NT2/D1 (cell line): ENCODE measurements at regions not wholly inside any gene's neighbourhood (a gene's known extent, or its start where the extent isn't known, plus 50 kb on each side); places are given as distances from the start of the nearest gene placed in this dataset.

ENCODE experiments used
- DNase-seq: peaks from one replicate; pipeline ENCODE4 v3.0.0-alpha.2; 2011; ENCODE audit warnings: low read depth, low spot score
- H3K27me3 ChIP-seq: 2 replicates; pipeline ENCODE4 v1.6.0; 2011; ENCODE audit warnings: mild to moderate bottlenecking; ENCODE audit not compliant: insufficient read length, insufficient read depth
- H3K36me3 ChIP-seq: 2 replicates; pipeline ENCODE4 v1.6.1; 2011; ENCODE audit warnings: mild to moderate bottlenecking, low read length, mixed read lengths; ENCODE audit not compliant: insufficient read depth, insufficient read length
- H3K4me1 ChIP-seq: 2 replicates; pipeline ENCODE4 v1.5.1; 2011; ENCODE audit not compliant: insufficient read depth, insufficient read length
- H3K4me3 ChIP-seq: 2 replicates; pipeline ENCODE4 v1.5.1; 2011; ENCODE audit warnings: low read depth; ENCODE audit not compliant: insufficient read length
- H3K9ac ChIP-seq: 2 replicates; pipeline ENCODE4 v1.6.0; 2011; ENCODE audit warnings: low read depth; ENCODE audit not compliant: insufficient read length
- H3K9me3 ChIP-seq: 2 replicates; pipeline ENCODE4 v1.5.1; 2011; ENCODE audit warnings: mild to moderate bottlenecking, low read length; ENCODE audit not compliant: insufficient read depth
- SUZ12 ChIP-seq: IDR thresholded peaks from 2 replicates; pipeline ENCODE4 v1.6.1; 2011; ENCODE audit not compliant: insufficient read length, insufficient read depth; ENCODE audit errors: extremely low read depth
- YY1 ChIP-seq: IDR thresholded peaks from 2 replicates; pipeline ENCODE4 v1.6.1; 2011; ENCODE audit not compliant: insufficient read length, insufficient read depth
- ZNF274 ChIP-seq: IDR thresholded peaks from 2 replicates; pipeline ENCODE4 v1.6.1; 2011; ENCODE audit warnings: mild to moderate bottlenecking, low read depth, low read length

- Histone ChIP-seq H3K4me1 (peaks cover 5% of the 10 kb centered on the region), H3K9me3 (no peaks in the 10 kb centered on the region), H3K9ac (no peak overlapping the region), H3K27me3 (no peaks in the 10 kb centered on the region), H3K36me3 (no peaks in the 10 kb centered on the region), H3K4me3 (no peak overlapping the region)
- no peak for DNase-seq
- no peak for TF ChIP-seq ZNF274
Measured at GRCh38 chr2:201961401-201961800, 72.3 kb upstream of the FZD7 start.

GRCh38 chr2:201962774-201963562 is 70.7 kb upstream of the FZD7 start:
- H3K9ac ChIP-seq = no peak overlapping the region
- TF ChIP-seq SUZ12 (no peak), YY1 (no peak), ZNF274 (no peak)
- no peaks in the 10 kb centered on the region for H3K36me3 ChIP-seq
- no peaks in the 10 kb centered on the region for H3K9me3 ChIP-seq
- no peak for DNase-seq
- H3K27me3 ChIP-seq = no peaks in the 10 kb centered on the region
- no peak overlapping the region for H3K4me3 ChIP-seq
- H3K4me1 ChIP-seq = peaks cover 5% of the 10 kb centered on the region

GRCh38 chr2:201964011-201964410 is 69.6 kb upstream of the FZD7 start:
- H3K36me3 ChIP-seq = no peaks in the 10 kb centered on the region

GRCh38 chr2:201964631-201965206 is 68.9 kb upstream of the FZD7 start:
- DNase-seq = no peak
- no peak overlapping the region for H3K9ac ChIP-seq
- no peak for TF ChIP-seq YY1
- no peak for TF ChIP-seq ZNF274
- H3K27me3 ChIP-seq = no peaks in the 10 kb centered on the region
- H3K36me3 ChIP-seq = no peaks in the 10 kb centered on the region
- H3K4me1 ChIP-seq = peaks cover 8% of the 10 kb centered on the region
- H3K4me3 ChIP-seq = no peak overlapping the region
- no peaks in the 10 kb centered on the region for H3K9me3 ChIP-seq

More at GRCh38 chr2:201964011-201964410, 69.6 kb upstream of the FZD7 start:
- no peaks in the 10 kb centered on the region for H3K9me3 ChIP-seq
- TF ChIP-seq SUZ12 = no peak
- TF ChIP-seq YY1 = no peak
- no peak for TF ChIP-seq ZNF274
- H3K4me3 ChIP-seq = no peak overlapping the region
- no peaks in the 10 kb centered on the region for H3K27me3 ChIP-seq
- no peak for DNase-seq
- no peak overlapping the region for H3K9ac ChIP-seq
- H3K4me1 ChIP-seq = peaks cover 8% of the 10 kb centered on the region

- Histone ChIP-seq H3K4me1 (peaks cover 8% of the 10 kb centered on the region), H3K36me3 (no peaks in the 10 kb centered on the region), H3K4me3 (no peak overlapping the region), H3K9me3 (peaks cover under 1% of the 10 kb centered on the region; the same call in 1 of the 2 replicates), H3K27me3 (no peaks in the 10 kb centered on the region), H3K9ac (no peak overlapping the region)
- no peak for TF ChIP-seq YY1
- TF ChIP-seq SUZ12 = no peak
- no peak for TF ChIP-seq ZNF274
- no peak for DNase-seq
Measured at GRCh38 chr2:201965550-201965949, 68.1 kb upstream of the FZD7 start.

GRCh38 chr2:201966691-201967438 is 66.8 kb upstream of the FZD7 start:
- TF ChIP-seq SUZ12 = no peak
- no peak for DNase-seq
- Histone ChIP-seq H3K27me3 (no peaks in the 10 kb centered on the region), H3K9ac (no peak overlapping the region), H3K4me1 (peaks cover 8% of the 10 kb centered on the region), H3K9me3 (peaks cover 5% of the 10 kb centered on the region; the same call in 1 of the 2 replicates), H3K4me3 (no peak overlapping the region), H3K36me3 (no peaks in the 10 kb centered on the region)

GRCh38 chr2:201968050-201968449 is 65.6 kb upstream of the FZD7 start:
- no peak for TF ChIP-seq ZNF274
- no peak for TF ChIP-seq YY1
- no peak for TF ChIP-seq SUZ12
- Histone ChIP-seq H3K9me3 (peaks cover 5% of the 10 kb centered on the region; the same call in 1 of the 2 replicates), H3K27me3 (no peaks in the 10 kb centered on the region), H3K4me3 (no peak overlapping the region), H3K4me1 (peaks cover 3% of the 10 kb centered on the region), H3K9ac (no peak overlapping the region), H3K36me3 (no peaks in the 10 kb centered on the region)
- DNase-seq = no peak
